Esophagus squamous epithelium (tissue), 5 donors: ENCODE measurements at regions not wholly inside any gene's neighbourhood (a gene's known extent, or its start where the extent isn't known, plus 50 kb on each side); places are given as distances from the start of the nearest gene placed in this dataset.

Experiments used
- DNase-seq: peaks from one replicate; lab custom pipeline; 2025; lab: John Stamatoyannopoulos, UW
- H3K27ac ChIP-seq, 4 donors: fragments of 200-600 bp; sonication (generic); one replicate each; pipeline ENCODE4 v1.5.1; 2016 to 2019; ENCODE audit warnings: mild to moderate bottlenecking in 1 of 4
- H3K27me3 ChIP-seq, 4 donors: fragments of 200-600 bp; sonication (generic); 1 replicate in 3 of 4; 2 replicates in 1 of 4; pipeline versions ENCODE4 v1.5.1 to v1.6.0; 2017 to 2021; ENCODE audit warnings: antibody characterized with exemption in 1 of 4
- H3K36me3 ChIP-seq, 3 donors: fragments of 200-600 bp; sonication (generic); one replicate each; pipeline ENCODE4 v1.5.1; 2016 to 2019
- H3K4me1 ChIP-seq, 3 donors: fragments of 200-600 bp; sonication (generic); one replicate each; pipeline ENCODE4 v1.5.1; 2017 to 2019
- H3K4me3 ChIP-seq, 4 donors: fragments of 200-600 bp; sonication (generic); 1 replicate in 3 of 4; 2 replicates in 1 of 4; pipeline ENCODE4 v1.5.1; 2016 to 2019; ENCODE audit warnings: mild to moderate bottlenecking in 2 of 4, moderate library complexity in 1 of 4
- H3K9me3 ChIP-seq, 3 donors: fragments of 200-600 bp; sonication (generic); one replicate each; pipeline ENCODE4 v1.5.1; 2016 to 2019
- CTCF ChIP-seq, 6 experiments: fragments of 450-650 bp in 4 of 6; fragments of 200-600 bp in 2 of 6; sonication (generic) in 2 of 6; IDR thresholded peaks; one replicate each; pipeline ENCODE4 v1.5.1; 2016 to 2019; ENCODE audit warnings: antibody characterized with exemption in 6 of 6, mild to moderate bottlenecking in 4 of 6, moderate library complexity in 4 of 6
- POLR2A ChIP-seq, 4 donors: fragments of 450-650 bp; IDR thresholded peaks; one replicate each; pipeline ENCODE4 v1.6.1; 2017; ENCODE audit warnings: antibody characterized with exemption in 4 of 4, mild to moderate bottlenecking in 4 of 4, moderate library complexity in 3 of 4
- WGBS, 2 donors: methylation state at CpG; one replicate each; pipeline ENCODE4 v1.1.5; 2018; 5-methylcytosine and 5-hydroxymethylcytosine counted together
- intact Hi-C: fragments of 100-400 bp; cut with DNase I; formaldehyde crosslinking; loops from one replicate; pipeline ENCODE4 v1.15.0; 2022
- donor health status: DM: yes; HTN: yes; CAD: no.

- TF ChIP-seq POLR2A (IDR thresholded peaks at IDR 0.05) (no peak), CTCF (IDR thresholded peaks at IDR 0.05) (no peak)
Observed at GRCh38 chrX:125709532-125709931, 389.9 kb downstream of the TEX13C start.

GRCh38 chrX:125710403-125711062, 390.9 kb downstream of the TEX13C start:
- DNase-seq: peak; percentile 0
- H3K27ac ChIP-seq: no peak overlapping the region
- peaks cover 0 to 3% (median 0%) of the 10 kb centered on the region in 3 donors for H3K9me3 ChIP-seq
- no peaks in the 10 kb centered on the region for H3K36me3 ChIP-seq
- TF ChIP-seq CTCF (IDR thresholded peaks at IDR 0.05) (no peak), POLR2A (IDR thresholded peaks at IDR 0.05) (no peak)
- no peaks in the 10 kb centered on the region for H3K27me3 ChIP-seq
- no peaks in the 10 kb centered on the region for H3K4me1 ChIP-seq
- WGBS, 2 donors: 89% methylated on average over 4 of the region's 8 CpGs; no CpG with 5 or more reads in 1 of the 2 donors
- intact Hi-C loops: no loop called here
- H3K4me3 ChIP-seq: no peak overlapping the region

More at GRCh38 chrX:125709532-125709931, 389.9 kb downstream of the TEX13C start:
- no CpG with 5 or more reads among the region's 4 CpGs for WGBS, 2 donors
- H3K4me3 ChIP-seq: no peak overlapping the region
- H3K4me1 ChIP-seq: no peaks in the 10 kb centered on the region
- no peak for DNase-seq
- no peak overlapping the region for H3K27ac ChIP-seq
- intact Hi-C loops: no loop called here
- H3K27me3 ChIP-seq: no peaks in the 10 kb centered on the region
- H3K9me3 ChIP-seq: peaks cover 0 to 3% (median 0%) of the 10 kb centered on the region in 3 donors
- H3K36me3 ChIP-seq: no peaks in the 10 kb centered on the region

GRCh38 chrX:125711103-125711502, 391.4 kb downstream of the TEX13C start:
- Histone ChIP-seq H3K36me3 (no peaks in the 10 kb centered on the region), H3K27me3 (no peaks in the 10 kb centered on the region), H3K4me3 (no peak overlapping the region), H3K27ac (no peak overlapping the region), H3K9me3 (peaks cover 0 to 3% (median 0%) of the 10 kb centered on the region in 3 donors), H3K4me1 (no peaks in the 10 kb centered on the region)
- intact Hi-C loops: no loop called here
- TF ChIP-seq POLR2A (IDR thresholded peaks at IDR 0.05) (no peak), CTCF (IDR thresholded peaks at IDR 0.05) (no peak)
- 91 to 92% methylated on average over 1 of the region's 1 CpG for WGBS, 2 donors
- DNase-seq: no peak

- H3K9me3 ChIP-seq: peaks cover 0 to 3% (median 0%) of the 10 kb centered on the region in 3 donors
- TF ChIP-seq POLR2A (IDR thresholded peaks at IDR 0.05) (no peak), CTCF (IDR thresholded peaks at IDR 0.05) (no peak)
- no peak for DNase-seq
- no CpG with 5 or more reads among the region's 3 CpGs for WGBS, 2 donors
- no peaks in the 10 kb centered on the region for H3K27me3 ChIP-seq
- intact Hi-C loops: no loop called here
- H3K4me3 ChIP-seq: no peak overlapping the region
- no peaks in the 10 kb centered on the region for H3K36me3 ChIP-seq
- no peaks in the 10 kb centered on the region for H3K4me1 ChIP-seq
- H3K27ac ChIP-seq: no peak overlapping the region
Observed at GRCh38 chrX:125713633-125714032, 394.0 kb downstream of the TEX13C start.

- intact Hi-C loops: no loop called here
- 39 to 90% methylated on average over 2 to 3 of the region's 3 CpGs for WGBS, 2 donors
- no peak for TF ChIP-seq POLR2A (IDR thresholded peaks at IDR 0.05)
- TF ChIP-seq CTCF (IDR thresholded peaks at IDR 0.05): no peak
- Histone ChIP-seq H3K4me3 (no peak overlapping the region), H3K27ac (no peak overlapping the region), H3K27me3 (no peaks in the 10 kb centered on the region), H3K36me3 (no peaks in the 10 kb centered on the region), H3K9me3 (no peaks in the 10 kb centered on the region), H3K4me1 (no peaks in the 10 kb centered on the region)
- no peak for DNase-seq
Observed at GRCh38 chrX:125727117-125727516, 407.4 kb downstream of the TEX13C start.
